HEK293 (cell line): ENCODE measurements at regions not wholly inside any gene's neighbourhood (a gene's known extent, or its start where the extent isn't known, plus 50 kb on each side); places are given as distances from the start of the nearest gene placed in this dataset.

Experiments used
- CTCF ChIA-PET: fragments of 350-600 bp; formaldehyde crosslinking; extraction: SDS; loops from one replicate; lab custom pipeline; 2021; ENCODE audit warnings: antibody characterized with exemption; lab: Yijun Ruan, JAX
- POLR2A ChIA-PET: fragments of 300-600 bp; formaldehyde crosslinking; extraction: SDS; loops from one replicate; lab custom pipeline; 2020; ENCODE audit warnings: antibody characterized with exemption, inconsistent platforms; lab: Yijun Ruan, JAX
- H3K27ac ChIP-seq: fragments of 200-500 bp; sonication (Bioruptor generic); 2 replicates; pipeline ENCODE4 v1.5.1; 2014; ENCODE audit warnings: low read depth, low read length, control low read depth, inconsistent platforms; ENCODE audit errors: extremely low read depth
- H3K36me3 ChIP-seq, 2 experiments: fragments of 200-500 bp in 1 of 2; sonication (Bioruptor generic) in 1 of 2; 1 replicate in 1 of 2; 2 replicates in 1 of 2; pipeline ENCODE4 v1.5.1; 2014 to 2017; ENCODE audit warnings: inconsistent platforms in 2 of 2, low read length in 2 of 2; ENCODE audit not compliant: control insufficient read depth in 2 of 2, insufficient read depth in 1 of 2
- H3K4me1 ChIP-seq: fragments of 200-500 bp; sonication (Bioruptor generic); 2 replicates; pipeline ENCODE4 v1.5.1; 2014; ENCODE audit warnings: mild to moderate bottlenecking, low read length, inconsistent platforms; ENCODE audit not compliant: control insufficient read depth, insufficient read depth
- H3K4me3 ChIP-seq: 2 replicates; pipeline ENCODE4 v1.5.1; 2011; ENCODE audit warnings: low read depth, mild to moderate bottlenecking, control low read depth, low read length, moderate library complexity
- H3K9me3 ChIP-seq: fragments of 200-500 bp; sonication (Bioruptor generic); 2 replicates; pipeline ENCODE4 v1.5.1; 2014; ENCODE audit warnings: low read depth, low read length, inconsistent platforms; ENCODE audit not compliant: control insufficient read depth, insufficient read depth
- BCL11B ChIP-seq: fragments of 450-650 bp; formaldehyde crosslinking; IDR thresholded peaks from 2 replicates; pipeline ENCODE4 v1.5.1; 2016; ENCODE audit warnings: low read depth, missing biosample characterization, missing genetic modification characterization
- ELK4 ChIP-seq: IDR thresholded peaks from 2 replicates; pipeline ENCODE4 v1.6.1; 2011; ENCODE audit warnings: mild to moderate bottlenecking, low read depth, low read length, borderline replicate concordance
- FEZF1 ChIP-seq: fragments of 450-650 bp; formaldehyde crosslinking; IDR thresholded peaks from 2 replicates; pipeline ENCODE4 v1.5.1; 2016; ENCODE audit warnings: missing biosample characterization, missing genetic modification characterization
- GLIS1 ChIP-seq: fragments of 450-650 bp; formaldehyde crosslinking; IDR thresholded peaks from 2 replicates; pipeline ENCODE4 v1.5.1; 2016; ENCODE audit warnings: missing biosample characterization, missing genetic modification characterization
- KLF9 ChIP-seq: fragments of 450-650 bp; formaldehyde crosslinking; IDR thresholded peaks from 2 replicates; pipeline ENCODE4 v1.5.1; 2016; ENCODE audit warnings: missing biosample characterization, missing genetic modification characterization, low read depth
- PRDM6 ChIP-seq: fragments of 450-650 bp; formaldehyde crosslinking; IDR thresholded peaks from 2 replicates; pipeline ENCODE4 v1.5.1; 2017; ENCODE audit warnings: missing biosample characterization, missing genetic modification characterization
- SALL2 ChIP-seq: fragments of 450-650 bp; formaldehyde crosslinking; IDR thresholded peaks from 2 replicates; pipeline ENCODE4 v1.5.0; 2017; ENCODE audit warnings: missing biosample characterization, mild to moderate bottlenecking, missing genetic modification characterization, borderline replicate concordance
- SP7 ChIP-seq: fragments of 450-650 bp; formaldehyde crosslinking; IDR thresholded peaks from 2 replicates; pipeline ENCODE4 v1.5.1; 2016; ENCODE audit warnings: missing biosample characterization, missing genetic modification characterization
- ZBTB20 ChIP-seq: fragments of 450-650 bp; formaldehyde crosslinking; IDR thresholded peaks from 2 replicates; pipeline ENCODE4 v1.5.1; 2016; ENCODE audit warnings: missing biosample characterization, missing genetic modification characterization
- ZBTB21 ChIP-seq: fragments of 450-650 bp; formaldehyde crosslinking; IDR thresholded peaks from 2 replicates; pipeline ENCODE4 v1.5.1; 2017; ENCODE audit warnings: missing biosample characterization, missing genetic modification characterization
- ZBTB44 ChIP-seq: fragments of 450-650 bp; IDR thresholded peaks from 2 replicates; pipeline ENCODE4 v1.5.1; 2018; ENCODE audit warnings: missing biosample characterization, mild to moderate bottlenecking, missing genetic modification characterization
- ZBTB48 ChIP-seq: fragments of 450-650 bp; formaldehyde crosslinking; IDR thresholded peaks from 2 replicates; pipeline ENCODE4 v1.5.1; 2016; ENCODE audit warnings: missing biosample characterization, missing genetic modification characterization
- ZEB2 ChIP-seq: fragments of 450-650 bp; formaldehyde crosslinking; IDR thresholded peaks from 2 replicates; pipeline ENCODE4 v1.5.1; 2016; ENCODE audit warnings: missing biosample characterization, missing genetic modification characterization
- ZFP69B ChIP-seq: fragments of 450-650 bp; formaldehyde crosslinking; IDR thresholded peaks from 2 replicates; pipeline ENCODE4 v1.5.1; 2016; ENCODE audit warnings: missing biosample characterization, missing genetic modification characterization
- ZNF148 ChIP-seq: fragments of 450-650 bp; formaldehyde crosslinking; IDR thresholded peaks from 2 replicates; pipeline ENCODE4 v1.5.0; 2017; ENCODE audit warnings: missing biosample characterization, missing genetic modification characterization, borderline replicate concordance
- ZNF174 ChIP-seq: fragments of 450-650 bp; formaldehyde crosslinking; IDR thresholded peaks from 2 replicates; pipeline ENCODE4 v1.5.0; 2017; ENCODE audit warnings: missing biosample characterization, mild to moderate bottlenecking, missing genetic modification characterization
- ZNF175 ChIP-seq: fragments of 450-650 bp; formaldehyde crosslinking; IDR thresholded peaks from 2 replicates; pipeline ENCODE4 v1.5.1; 2016; ENCODE audit warnings: missing biosample characterization, missing genetic modification characterization
- ZNF184 ChIP-seq: fragments of 450-650 bp; IDR thresholded peaks from 2 replicates; pipeline ENCODE4 v1.5.1; 2018; ENCODE audit warnings: missing biosample characterization, mild to moderate bottlenecking, missing genetic modification characterization
- ZNF202 ChIP-seq: fragments of 450-650 bp; formaldehyde crosslinking; IDR thresholded peaks from 2 replicates; pipeline ENCODE4 v1.5.1; 2016; ENCODE audit warnings: missing biosample characterization, missing genetic modification characterization, borderline replicate concordance
- ZNF214 ChIP-seq: fragments of 450-650 bp; formaldehyde crosslinking; IDR thresholded peaks from 2 replicates; pipeline ENCODE4 v1.5.1; 2017; ENCODE audit warnings: missing biosample characterization, mild to moderate bottlenecking, missing genetic modification characterization, borderline replicate concordance
- ZNF404 ChIP-seq: fragments of 450-650 bp; formaldehyde crosslinking; IDR thresholded peaks from 2 replicates; pipeline ENCODE4 v1.5.1; 2017; ENCODE audit warnings: missing biosample characterization, missing genetic modification characterization
- ZNF423 ChIP-seq: fragments of 450-650 bp; formaldehyde crosslinking; IDR thresholded peaks from 2 replicates; pipeline ENCODE4 v1.5.1; 2016; ENCODE audit warnings: missing biosample characterization, missing genetic modification characterization
- ZNF501 ChIP-seq: fragments of 450-650 bp; formaldehyde crosslinking; IDR thresholded peaks from 2 replicates; pipeline ENCODE4 v1.5.1; 2016; ENCODE audit warnings: missing biosample characterization, missing genetic modification characterization
- ZNF549 ChIP-seq: fragments of 450-650 bp; IDR thresholded peaks from 2 replicates; pipeline ENCODE4 v1.5.1; 2018; ENCODE audit warnings: missing biosample characterization, missing genetic modification characterization, mild to moderate bottlenecking, inconsistent platforms, moderate library complexity
- ZNF621 ChIP-seq: fragments of 450-650 bp; formaldehyde crosslinking; IDR thresholded peaks from 2 replicates; pipeline ENCODE4 v1.5.1; 2017; ENCODE audit warnings: missing biosample characterization, missing genetic modification characterization
- ZNF776 ChIP-seq: fragments of 450-650 bp; formaldehyde crosslinking; IDR thresholded peaks from 2 replicates; pipeline ENCODE4 v1.5.0; 2017; ENCODE audit warnings: missing biosample characterization, missing genetic modification characterization, borderline replicate concordance
- ZNF785 ChIP-seq: fragments of 450-650 bp; formaldehyde crosslinking; IDR thresholded peaks from 2 replicates; pipeline ENCODE4 v1.5.1; 2016; ENCODE audit warnings: missing biosample characterization, missing genetic modification characterization
- ZSCAN16 ChIP-seq: fragments of 450-650 bp; formaldehyde crosslinking; IDR thresholded peaks from 2 replicates; pipeline ENCODE4 v1.5.1; 2016; ENCODE audit warnings: missing biosample characterization, missing genetic modification characterization
- ZXDB ChIP-seq: fragments of 450-650 bp; formaldehyde crosslinking; IDR thresholded peaks from 2 replicates; pipeline ENCODE4 v1.5.1; 2016; ENCODE audit warnings: missing biosample characterization, missing genetic modification characterization

- CTCF ChIA-PET, result interaction anchor here (0.6 to 1.2 kb wide), 2 partner anchors 46 to 898 kb away, joined by 3 read pairs; partner anchors contain the start of gene MAML2
- Histone ChIP-seq H3K4me3 (no peak overlapping the region), H3K9me3 (no peaks in the 10 kb centered on the region), H3K27ac (no peak overlapping the region), H3K4me1 (no peaks in the 10 kb centered on the region), H3K36me3 (no peaks in the 10 kb centered on the region)
- POLR2A ChIA-PET, result no interaction called here
- no peak for TF ChIP-seq KLF9 (tag by site-specific recombination)
- no peak for TF ChIP-seq ZNF202 (tag by site-specific recombination)
- TF ChIP-seq ZXDB, result no peak
- TF ChIP-seq ZNF776 (tag by site-specific recombination), result no peak
- no peak for TF ChIP-seq BCL11B (tag by site-specific recombination)
- no peak for TF ChIP-seq ZNF621 (tag by site-specific recombination)
- TF ChIP-seq PRDM6 (tag by site-specific recombination), result no peak
- no peak for TF ChIP-seq GLIS1 (tag by site-specific recombination)
- no peak for TF ChIP-seq FEZF1 (tag by site-specific recombination)
- no peak for TF ChIP-seq SALL2 (tag by site-specific recombination)
- no peak for TF ChIP-seq ZNF184
- no peak for TF ChIP-seq ZBTB21 (tag by site-specific recombination)
- no peak for TF ChIP-seq ZBTB44 (tag by site-specific recombination)
- TF ChIP-seq ZNF549, result no peak
- no peak for TF ChIP-seq ZBTB48 (tag by site-specific recombination)
- TF ChIP-seq ZNF785 (tag by site-specific recombination), result no peak
- no peak for TF ChIP-seq ZFP69B (tag by site-specific recombination)
- TF ChIP-seq ZNF175 (tag by site-specific recombination), result no peak
- TF ChIP-seq ZNF404, result no peak
- TF ChIP-seq ZSCAN16, result no peak
Observed at GRCh38 chr11:95444309-95445241, 213.6 kb upstream of the SESN3 start.

GRCh38 chr11:95443386-95443785 lies 212.4 kb upstream of the SESN3 start:
- POLR2A ChIA-PET, result no interaction called here

More at GRCh38 chr11:95443386-95443785, 212.4 kb upstream of the SESN3 start:
- Histone ChIP-seq H3K36me3 (no peaks in the 10 kb centered on the region), H3K27ac (no peak overlapping the region), H3K4me1 (no peaks in the 10 kb centered on the region), H3K9me3 (no peaks in the 10 kb centered on the region), H3K4me3 (no peak overlapping the region)
- TF ChIP-seq ZNF174 (tag by site-specific recombination), result no peak
- no peak for TF ChIP-seq SP7
- TF ChIP-seq ZBTB20 (tag by site-specific recombination), result no peak
- TF ChIP-seq ZFP69B (tag by site-specific recombination), result no peak
- no peak for TF ChIP-seq ZNF423 (tag by site-specific recombination)
- no peak for TF ChIP-seq ELK4
- TF ChIP-seq ZEB2, result no peak
- TF ChIP-seq ZNF501 (tag by site-specific recombination), result no peak
- TF ChIP-seq ZNF214 (tag by site-specific recombination), result no peak
- no peak for TF ChIP-seq ZNF148 (tag by site-specific recombination)
- CTCF ChIA-PET, result interaction anchor here (1.2 kb wide), 1 partner anchor 45 kb away, joined by 3 read pairs; no protein-coding TSS in a partner anchor
